ENCODE measurements at regions not wholly inside any gene's neighbourhood (a gene's known extent, or its start where the extent isn't known, plus 50 kb on each side); places are given as distances from the start of the nearest gene placed in this dataset.
"Not testable (repeated sequence)": the region's sequence is repeated elsewhere in the genome, so short reads cannot be mapped to it uniquely, and the experiment has no call there.

DNA sequence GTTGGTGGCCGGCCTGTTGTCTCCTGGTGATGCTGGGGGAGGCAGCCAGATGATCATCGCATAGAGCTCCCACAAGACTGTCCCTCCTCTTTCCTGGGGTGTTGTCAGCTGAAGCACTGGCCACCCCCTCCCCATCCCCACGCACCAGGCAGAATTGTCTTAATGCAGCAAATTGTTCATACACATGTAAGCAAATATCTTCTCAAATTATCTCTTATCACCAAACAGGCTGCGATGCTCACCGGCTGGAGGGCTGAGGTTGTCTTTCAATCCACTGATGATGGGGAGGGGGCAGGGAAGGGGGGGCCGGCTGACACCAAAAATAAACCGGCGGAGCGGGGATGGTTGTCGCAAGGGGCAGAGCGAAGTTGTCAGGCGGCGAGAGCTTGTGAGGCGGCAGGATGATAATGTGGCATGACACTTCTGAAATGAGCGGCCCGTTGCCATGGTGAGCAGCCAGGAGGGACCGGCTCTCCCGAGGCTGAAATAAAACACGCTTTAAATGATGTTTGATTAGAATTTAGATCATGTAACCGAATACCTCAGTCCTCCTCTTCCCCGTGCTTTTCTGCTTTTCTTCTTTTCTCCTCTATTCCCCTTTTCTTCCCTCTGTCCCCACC lies 59.8 kb downstream of the MRM1 start:
- no peak for DNase-seq

DNA sequence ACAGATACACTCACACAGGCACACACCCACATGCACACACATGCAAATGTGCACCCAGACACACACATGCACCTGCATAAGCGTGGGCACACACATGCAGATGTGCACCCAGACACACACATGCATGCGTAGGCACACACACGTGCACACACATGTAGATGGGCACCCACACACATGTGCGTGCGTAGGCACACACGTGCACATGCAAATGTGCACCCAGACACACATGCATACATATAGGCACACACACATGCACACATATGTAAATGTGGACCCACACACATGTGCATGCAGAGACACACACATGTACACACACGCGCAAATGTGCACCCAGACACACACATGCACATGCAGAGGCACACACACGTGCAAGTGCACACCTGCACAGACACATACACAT lies 60.3 kb downstream of the MRM1 start:
- no peak for DNase-seq

DNA sequence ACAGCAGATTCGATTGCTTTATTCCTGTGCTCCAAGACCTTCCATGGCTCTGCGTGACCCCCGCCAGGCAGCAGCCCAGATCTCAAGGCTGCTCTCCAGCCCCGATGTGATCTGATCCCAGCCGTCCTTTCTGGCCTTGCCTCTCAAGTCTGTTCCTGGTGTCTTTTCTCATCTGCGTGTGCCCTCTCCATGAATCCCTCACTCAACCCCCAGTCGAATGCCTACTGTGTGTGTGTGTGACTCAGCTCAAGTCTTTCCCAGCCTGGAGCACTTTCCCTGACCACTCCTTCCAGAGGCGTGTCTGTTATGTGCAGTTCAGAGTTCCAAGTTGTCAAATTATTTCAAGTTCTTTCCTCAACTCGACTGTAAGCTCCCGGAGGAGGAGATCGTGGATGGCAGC lies 64.0 kb downstream of the MRM1 start:
- DNase-seq: no peak

DNA sequence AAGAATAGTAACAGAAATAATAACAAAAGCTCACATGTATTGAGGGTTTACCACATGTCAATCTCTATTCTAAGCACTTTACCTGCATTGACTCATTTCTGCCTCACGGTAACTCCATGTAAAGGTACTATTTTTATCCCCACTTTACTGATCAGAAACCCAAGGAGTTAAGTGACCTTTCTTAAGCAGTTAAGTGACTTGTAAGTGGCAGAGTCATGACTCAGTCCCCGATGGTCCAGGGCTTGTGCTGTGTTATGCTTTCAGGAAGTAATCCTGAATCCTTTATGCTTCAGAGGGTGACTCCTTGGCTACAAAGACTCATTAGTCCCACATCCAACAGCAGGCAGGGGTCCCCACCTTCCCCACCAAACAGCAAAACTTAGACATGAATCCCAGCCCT lies 66.5 kb downstream of the MRM1 start:
- DNase-seq: no peak

DNA sequence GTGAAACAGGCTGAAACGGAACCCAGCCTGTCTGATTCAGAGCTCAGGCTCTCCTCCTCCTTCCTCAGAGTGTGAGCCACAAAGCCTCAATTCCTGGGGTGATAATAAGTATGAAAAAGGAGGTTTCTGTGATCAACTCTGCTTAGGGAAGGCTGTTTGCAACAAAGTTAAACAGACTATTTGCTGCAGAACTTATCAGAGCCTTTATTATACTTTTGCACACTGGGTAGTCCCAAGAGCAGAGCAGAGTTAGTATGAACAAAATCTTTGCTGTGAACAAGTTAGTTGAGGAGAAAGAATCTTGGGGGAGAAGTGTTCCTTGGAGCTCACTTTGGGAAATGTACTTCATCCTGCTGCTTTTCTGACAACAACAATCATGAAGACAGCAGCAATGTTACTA lies 67.4 kb downstream of the MRM1 start:
- DNase-seq: no peak

DNA sequence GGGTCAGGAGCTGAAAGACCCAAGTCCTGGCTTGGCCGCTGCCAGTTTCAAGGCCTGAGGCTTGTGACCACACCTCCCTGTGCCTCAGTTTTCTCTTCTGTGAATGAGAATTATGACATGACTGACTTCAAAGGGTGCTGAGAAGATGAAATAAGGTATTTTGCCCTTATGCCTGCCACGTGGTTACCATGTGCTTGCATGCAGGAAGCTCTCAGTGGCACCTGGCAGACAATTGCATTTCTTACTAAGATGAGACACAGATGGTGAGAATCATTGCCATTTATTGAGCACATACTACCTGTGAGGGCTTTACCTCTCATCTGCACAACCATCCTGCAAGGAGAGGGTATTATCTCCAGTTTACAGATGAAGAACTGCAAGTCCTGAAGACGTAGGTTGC lies 69.8 kb downstream of the MRM1 start:
- DNase-seq: no peak

DNA sequence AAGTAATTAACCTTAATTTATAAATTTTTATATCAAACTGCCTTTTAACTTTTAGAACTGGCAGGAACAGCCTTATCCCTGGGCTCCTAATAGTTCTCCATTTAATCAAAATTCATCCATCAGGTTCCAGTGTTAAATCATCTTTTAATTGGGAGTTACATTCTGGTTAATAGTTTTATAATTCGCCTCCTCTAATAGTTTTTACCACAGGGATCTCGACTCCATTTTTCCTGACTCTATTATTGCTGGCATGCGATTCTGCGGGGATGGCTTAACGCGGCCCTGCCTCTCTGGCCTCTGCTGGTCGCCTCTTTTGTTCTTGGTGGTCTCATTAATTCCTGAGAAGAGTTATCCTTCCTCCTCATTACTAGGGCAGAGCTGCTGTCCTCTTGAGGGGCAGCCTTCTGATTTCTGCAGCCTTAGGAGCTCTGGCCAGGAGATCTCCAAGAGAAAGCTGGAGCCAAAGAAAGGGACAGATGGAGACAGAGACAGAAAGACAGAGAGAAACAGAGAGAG lies 71.1 kb downstream of the MRM1 start:
- no peak for DNase-seq

DNA sequence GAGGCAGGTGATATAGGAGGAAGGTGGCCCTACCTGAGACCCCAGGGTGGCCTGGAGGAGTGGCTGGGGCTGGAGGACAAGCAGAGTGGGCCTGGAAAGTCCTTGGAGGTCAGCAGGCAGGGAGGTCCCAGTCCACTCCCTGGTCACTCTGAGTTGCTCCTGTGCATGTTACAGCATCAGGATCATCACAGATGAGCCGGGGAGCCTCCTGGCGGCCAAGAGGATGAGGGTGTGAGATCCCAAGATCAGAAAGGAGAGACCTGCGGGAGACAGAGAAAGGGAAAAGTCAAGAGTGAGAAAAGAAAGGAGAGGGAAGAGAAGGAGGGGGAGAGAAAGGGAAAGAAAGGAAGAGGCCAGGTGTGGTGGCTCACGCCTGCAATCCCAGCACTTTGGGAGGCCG lies 71.7 kb downstream of the MRM1 start:
- DNase-seq: no peak

DNA sequence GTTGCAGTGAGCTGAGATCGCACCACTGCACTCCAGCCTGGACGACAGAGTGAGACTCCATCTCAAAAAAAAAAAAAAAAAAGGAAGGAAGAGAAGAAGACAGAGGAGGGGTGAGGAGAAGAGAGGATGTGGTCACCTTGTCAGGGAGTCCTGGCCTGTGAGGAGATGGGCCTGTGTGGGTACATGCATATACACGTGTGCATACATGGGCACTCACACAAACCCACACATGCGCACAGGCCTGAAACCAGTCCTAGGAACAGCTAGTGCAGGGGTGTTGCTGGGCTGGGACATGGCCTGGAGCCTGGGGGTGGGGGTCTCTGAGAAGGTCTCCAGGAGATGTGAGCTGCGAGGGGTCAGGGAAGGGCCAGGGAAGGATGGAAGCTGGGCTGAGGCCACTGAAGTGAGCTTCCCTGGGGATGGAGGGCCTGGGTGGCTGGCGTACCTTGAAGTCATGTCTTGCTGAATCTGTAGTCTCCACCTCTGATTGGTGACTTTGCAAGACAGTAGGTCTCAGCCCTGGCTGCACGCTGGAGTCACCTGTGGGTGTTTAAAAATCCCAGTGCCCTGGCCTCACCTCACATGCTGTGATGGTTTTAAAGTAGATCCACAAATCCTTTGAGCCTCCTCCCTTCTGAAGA lies 72.4 kb downstream of the MRM1 start:
- DNase-seq: no peak

DNA sequence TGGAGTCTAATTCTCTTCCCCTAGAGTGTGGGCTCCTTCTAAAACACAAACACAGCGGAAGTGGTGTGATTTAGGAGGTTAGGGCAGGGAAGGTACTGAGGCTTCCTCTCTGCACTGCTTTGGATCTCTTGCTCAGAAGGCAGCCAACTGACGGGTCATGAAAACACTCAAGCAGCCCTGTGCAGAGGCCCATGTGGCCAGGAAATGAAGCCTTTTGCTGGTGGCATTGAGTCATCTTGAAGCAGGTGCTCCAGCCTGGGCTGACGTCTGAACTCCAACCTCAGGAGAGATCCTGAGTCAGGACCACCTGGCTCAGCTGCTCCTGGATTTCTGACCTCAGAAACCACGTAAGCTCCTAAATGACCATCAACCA lies 72.9 kb downstream of the MRM1 start:
- DNase-seq: peak; percentile 22 to 31

DNA sequence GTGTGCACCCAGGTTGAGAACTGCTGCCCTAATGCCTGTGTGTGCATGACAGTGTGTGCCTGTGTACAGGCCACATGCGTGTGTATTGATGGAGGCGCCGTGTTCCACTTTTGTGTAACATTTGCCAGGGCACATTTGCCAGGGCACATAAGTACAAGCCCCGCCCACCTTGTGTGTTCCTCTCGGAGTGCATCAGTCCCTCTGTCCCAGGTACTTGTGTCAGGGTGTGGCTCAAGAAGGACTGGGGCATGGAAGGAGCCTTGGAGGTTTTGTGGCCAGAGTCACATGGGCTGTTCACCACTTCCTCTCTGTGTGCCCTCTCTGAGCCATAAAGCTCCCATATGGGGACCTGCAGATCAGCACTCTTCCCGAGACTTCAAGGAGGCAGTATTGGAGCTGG lies 73.9 kb downstream of the MRM1 start:
- no peak for DNase-seq

DNA sequence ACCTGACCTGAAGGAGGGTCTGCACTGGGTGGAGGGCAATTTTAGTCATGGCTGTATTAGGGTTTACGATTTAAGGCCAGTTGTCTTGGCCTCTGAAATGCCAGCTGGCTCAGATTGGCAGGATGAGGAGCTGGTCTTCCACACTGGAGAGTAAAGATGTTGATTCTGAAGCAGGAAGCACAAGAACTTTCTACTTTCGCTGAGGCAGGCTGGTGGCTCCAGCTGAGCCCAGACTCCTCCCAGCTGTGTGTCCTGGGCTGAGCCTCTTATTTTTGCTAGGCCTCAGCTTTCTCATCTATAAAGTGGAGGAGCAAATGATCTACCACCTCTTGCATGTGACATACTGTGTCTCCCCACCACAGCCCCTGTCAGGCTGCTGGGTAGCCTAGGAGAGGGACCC lies 74.4 kb downstream of the MRM1 start:
- no peak for DNase-seq

DNA sequence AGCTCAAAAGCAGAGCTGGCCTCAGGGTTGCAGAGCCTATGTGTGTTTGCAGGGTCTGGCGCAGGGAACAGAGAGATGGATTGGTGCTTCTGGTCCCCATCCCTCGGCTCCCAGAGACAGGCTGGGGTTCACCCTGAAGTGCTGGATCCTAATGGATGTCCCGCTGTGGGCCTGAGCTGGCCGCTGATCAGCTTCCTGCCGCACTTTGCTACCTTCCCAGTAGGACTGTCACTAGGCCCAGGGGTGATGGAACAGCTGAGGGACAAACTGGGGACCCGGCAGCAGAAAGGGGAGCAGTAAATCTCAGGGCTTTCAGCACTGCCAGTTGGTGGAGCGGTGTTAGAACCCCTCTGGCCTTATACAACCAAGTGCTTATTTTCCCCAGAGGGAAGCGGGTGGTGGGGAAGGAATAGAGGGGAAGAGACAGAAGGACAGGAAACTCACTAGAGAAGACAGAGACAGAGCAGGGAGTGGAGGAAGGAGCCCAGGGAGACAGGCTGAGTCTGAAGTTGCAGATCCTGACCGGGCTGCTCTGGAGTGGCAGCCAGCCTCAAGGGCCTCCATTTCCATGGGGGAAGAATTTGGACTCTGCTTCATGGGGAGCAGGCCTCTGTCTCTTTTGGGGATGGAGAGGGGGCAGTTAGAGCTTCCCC lies 78.6 kb downstream of the MRM1 start:
- DNase-seq: no peak

DNA sequence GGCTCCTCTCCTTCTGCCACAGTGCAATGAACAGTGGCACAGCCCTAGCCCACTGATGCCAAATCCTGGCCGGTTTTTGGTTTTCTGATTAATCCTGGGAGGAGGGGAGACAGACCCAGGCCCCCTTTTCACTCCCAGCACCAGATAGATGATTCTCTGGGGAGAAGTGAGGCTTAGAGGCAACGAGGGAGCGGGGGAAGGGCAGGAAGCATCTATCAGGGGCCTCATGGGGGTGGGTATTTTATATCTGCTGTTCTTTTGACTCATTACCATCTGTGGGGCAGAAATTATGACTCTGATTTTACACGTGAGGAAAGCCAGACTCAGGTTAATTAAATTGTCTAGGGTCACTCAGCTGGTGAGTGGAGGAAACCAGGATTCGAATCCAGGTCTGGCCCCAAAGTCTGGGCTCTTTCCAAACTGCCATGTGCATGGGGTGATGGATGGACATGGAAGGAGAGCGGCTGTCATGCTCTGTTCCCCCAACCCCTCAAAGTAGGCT lies 79.4 kb downstream of the MRM1 start:
- no peak for DNase-seq

DNA sequence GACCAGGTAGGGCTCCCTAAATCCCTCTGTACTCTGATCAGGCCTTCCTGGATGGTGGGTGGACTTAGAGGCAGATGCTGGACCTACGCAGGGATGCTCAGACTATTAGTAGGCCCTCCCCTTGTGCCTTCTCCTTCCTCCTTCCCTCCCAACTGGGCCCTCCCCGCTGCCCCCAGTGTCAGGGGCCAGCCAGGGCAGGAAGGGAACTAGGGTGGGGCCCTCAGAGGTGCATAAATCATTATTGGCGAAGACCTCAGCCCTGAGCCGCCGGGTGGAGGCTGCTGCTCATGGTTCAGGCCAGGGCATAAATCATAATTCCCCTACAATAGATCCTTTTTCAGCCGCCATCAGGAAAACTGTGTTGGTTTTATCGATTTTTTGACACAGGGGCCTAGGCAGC lies 81.4 kb downstream of the MRM1 start:
- no peak for DNase-seq

DNA sequence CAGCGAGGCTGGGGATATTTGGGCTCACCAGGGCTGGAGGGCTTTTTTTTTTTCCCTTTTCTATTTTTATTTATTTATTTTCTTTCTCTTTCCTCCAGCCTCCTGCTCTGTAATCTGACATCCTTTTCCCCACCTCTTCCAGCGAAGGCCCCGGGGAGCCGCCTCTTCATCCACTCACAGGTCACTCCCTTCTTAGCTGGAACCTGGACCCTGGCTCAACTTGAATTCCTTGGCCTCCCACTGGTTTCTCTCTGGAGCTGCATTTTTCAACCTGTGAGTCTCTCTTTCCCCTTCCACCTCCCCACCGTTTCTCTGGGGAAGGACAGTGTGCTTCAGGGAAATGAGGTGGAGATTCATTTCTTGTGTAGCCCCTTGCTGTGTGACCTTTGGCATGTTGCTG lies 82.0 kb downstream of the MRM1 start:
- DNase-seq: no peak

DNA sequence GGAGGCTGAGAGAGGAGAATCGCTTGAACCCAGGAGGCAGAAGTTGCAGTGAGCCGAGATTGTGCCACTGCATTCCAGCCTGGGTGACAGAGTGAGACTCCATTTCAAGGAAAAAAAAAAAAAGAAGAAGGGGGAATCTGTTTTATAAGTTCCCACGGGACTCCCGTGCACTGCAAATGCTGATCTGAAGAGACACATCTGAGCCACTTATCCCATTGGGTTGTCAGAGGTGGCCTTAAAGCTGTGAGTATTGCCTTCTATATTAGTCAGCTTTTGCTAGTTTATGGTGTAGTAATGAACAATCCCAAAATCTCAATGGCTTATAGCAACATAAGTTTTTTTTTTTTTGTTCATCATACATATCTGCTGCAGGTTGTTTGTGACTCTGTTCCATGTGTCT lies 82.8 kb downstream of the MRM1 start:
- DNase-seq: no peak

DNA sequence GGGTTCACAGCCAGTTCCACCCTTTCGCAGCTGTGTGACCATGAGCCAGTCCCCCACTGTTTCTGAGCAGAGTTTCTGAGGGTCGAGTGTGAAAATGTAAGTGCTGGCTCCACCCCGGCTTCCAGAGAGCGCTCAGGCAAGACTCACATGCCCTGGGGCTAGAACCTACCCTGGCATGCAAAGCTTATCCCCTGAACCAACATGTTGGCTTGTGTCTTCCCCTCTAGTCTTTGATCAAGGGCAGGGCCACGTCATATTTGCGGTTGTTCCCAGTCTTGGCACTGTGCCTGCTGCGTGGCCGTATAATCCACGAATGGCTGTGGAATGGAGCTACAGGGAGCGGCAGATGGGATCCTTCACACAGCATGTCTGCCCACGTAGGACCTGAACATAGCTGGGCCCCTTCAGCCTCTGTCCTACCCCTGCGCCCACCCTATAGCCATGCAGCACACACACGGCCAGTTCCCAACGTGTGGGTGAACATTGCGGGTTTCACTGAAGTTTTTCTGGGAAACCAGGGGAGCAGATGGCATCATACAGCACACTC lies 84.8 kb downstream of the MRM1 start:
- DNase-seq: no peak

DNA sequence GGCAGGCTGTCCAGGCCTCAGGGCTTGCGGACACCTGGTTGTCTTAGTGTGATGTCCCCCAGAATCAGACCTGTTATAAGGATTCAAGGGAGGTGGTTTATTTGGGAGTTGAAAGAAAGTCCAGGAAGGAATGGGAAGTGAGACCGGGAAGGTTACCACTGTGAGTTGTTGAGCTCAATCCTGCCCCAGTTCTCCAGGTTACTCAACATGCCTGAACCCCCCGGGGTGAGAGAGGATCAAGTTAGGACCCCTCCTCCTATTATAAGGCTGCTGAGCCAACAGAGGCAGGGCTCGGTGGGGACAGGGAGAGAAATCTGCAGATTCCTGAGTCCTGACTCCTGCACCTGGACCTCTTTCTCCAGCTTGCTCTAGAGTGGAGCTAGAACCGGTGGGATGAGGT lies 86.4 kb downstream of the MRM1 start:
- DNase-seq: no peak

DNA sequence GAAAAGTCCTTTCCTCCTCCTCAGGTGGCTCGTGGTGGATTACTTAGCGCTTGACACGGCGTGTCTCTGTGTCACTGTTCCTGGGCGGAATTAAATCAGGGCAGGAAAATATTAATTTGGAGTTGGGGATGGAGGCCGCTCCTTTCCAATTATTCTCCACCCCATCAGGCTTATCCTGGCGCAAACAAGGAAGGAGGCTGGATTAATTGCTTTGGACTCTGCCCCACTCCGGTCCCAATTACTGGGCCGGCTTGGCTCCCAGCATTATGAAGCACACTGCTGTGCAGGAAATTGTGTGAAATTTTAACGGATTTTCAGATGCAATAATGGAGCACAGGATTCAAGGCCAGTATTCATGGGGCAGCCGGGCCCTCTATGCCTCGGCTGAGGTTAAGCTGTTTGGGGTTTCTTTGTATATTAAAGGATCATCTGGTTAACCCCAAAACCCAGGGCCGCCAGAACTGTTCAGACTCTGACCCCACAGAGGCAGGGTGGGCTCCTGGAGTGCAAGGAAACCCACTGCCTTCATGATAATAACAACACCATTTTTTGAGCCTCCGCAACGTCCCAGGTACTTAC lies 87.8 kb downstream of the MRM1 start:
- DNase-seq: no peak

DNA sequence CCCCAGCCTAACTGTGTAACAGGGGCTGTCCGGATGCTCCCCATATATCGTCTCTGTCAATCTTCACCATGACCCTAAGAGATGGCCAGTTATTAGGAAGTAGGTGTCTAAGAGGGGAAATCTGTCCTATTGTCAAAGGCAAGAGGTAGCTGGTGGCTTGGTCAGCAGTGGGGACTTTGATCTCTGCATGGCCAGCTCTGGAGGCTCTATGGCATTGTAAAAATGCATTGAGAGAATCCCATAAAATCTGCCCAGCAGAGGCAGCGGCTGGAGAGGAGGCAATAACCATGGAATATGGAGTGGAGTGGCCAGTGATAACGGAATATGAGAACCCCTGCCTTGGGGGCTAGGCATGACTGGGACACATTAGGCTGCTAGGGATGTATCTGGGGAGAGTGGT lies 88.8 kb downstream of the MRM1 start:
- no peak for DNase-seq

DNA sequence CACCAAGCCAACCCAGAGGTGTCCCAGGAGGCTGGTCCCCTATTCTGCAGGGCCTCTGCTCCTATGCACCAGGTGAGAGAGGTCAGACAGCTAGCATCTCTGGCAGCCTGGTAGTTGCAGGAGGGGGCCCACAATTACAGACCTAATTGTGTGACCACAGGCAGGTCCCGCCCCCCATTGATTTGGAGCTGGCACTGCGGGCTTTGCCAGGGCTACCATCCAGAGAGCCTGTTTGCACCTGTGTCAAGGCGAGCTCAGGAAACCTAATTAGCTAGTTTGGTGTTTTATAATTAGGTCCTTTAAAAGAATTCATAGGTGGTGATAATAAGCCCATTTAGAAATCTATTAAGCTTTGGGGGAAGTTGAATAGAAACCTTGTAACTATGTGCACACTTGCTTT lies 90.2 kb downstream of the MRM1 start:
- no peak for DNase-seq

DNA sequence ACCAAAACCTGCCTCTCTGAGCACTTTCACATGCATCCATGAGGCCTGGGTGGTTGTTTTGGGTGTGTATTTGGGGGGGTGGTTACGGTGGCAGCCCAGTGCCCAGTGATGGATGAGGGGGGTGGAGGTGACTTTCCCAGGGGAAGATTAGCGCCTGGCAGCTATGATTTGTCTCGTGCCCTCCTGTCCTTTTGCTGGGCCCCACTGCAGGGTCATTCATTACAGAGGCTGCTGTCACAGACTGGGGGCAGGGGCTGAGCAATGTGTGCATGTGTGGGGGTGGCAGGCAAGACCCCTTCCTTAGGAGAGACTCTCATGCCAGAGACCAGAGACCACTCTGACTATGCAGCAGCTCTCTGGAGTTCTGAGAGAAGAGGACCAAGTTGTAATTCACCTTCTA lies 93.7 kb downstream of the MRM1 start:
- no peak for DNase-seq

DNA sequence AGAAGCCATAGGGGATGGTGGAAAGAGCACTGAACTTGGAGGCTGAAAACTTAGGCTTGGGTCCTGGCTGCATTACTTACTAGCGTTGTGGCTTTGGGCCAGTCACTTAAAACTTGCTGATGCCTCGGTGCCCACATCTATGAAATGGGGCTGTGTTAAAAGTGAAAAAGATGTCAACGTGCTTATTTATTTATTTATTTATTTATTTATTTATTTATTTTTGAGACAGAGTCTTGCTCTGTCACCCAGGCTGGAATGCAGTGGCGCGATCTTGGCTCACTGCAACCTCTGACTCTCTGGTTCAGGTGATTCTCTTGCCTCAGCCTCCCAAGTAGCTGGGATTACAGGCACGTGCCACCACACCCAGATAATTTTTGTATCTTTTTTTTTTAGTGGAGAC lies 94.3 kb downstream of the MRM1 start:
- DNase-seq: not testable (repeated sequence)

Measured in activated CD4-positive, alpha-beta T cell treated with anti-CD3 and anti-CD28 coated beads for 4 hours (primary cell).